ENCODE measurements at regions not wholly inside any gene's neighbourhood (a gene's known extent, or its start where the extent isn't known, plus 50 kb on each side); places are given as distances from the start of the nearest gene placed in this dataset.

DNA sequence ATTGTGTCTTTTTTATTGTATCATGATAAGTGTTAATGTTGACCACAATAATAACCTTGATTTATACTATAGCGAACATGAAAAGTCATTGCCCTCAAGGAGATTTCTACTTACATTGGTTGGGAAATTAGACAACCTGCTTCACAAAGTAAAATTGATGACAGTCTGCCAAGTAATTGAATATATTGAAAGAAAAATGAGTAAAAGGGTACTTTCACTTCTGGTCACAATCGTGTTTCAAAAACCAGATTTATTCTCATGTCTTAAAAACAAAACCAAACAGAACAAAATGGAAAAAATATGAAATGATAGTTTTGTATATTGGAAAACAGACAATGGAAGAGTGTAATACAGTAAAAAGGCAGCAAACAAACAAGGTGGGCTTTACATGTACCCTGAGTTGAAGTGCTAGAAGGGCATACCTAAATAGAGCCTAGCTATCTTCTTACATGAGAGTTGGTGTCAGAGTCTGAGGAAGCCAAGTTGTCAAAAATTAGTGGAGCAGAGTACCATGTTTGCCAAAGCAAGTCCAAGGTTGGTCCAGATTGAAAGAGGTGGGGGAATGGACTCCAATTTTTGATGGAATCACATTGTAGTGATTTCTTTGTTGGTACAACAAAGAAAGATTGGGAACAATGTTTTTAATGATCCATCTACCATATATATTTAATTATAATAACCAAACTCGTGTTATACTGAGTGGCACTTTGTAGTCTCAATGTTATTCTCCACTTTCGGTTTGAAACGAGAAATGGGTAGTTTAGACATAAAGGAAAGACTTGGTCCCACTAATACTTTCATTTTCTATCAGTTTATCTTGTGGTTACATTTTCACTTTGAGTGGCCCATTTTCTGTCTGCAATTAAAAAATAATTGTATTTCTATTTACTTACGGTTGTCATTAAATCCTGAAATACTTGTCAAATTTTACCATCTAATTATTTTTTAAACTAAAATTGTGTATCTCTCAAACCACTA, 775.6 kb downstream of the STIM2 start:
- TF ChIP-seq JUNB (IDR thresholded peaks at IDR 0.05; ENCODE audit: unreplicated experiment): no peak
- TF ChIP-seq EZH2 (IDR thresholded peaks at IDR 0.05; ENCODE audit: low read depth, unreplicated experiment): no peak
- no peak for TF ChIP-seq CREB1 (CRISPR knock-in tag; IDR thresholded peaks at IDR 0.05; ENCODE audit: low read depth)
- TF ChIP-seq, protein P1, sequence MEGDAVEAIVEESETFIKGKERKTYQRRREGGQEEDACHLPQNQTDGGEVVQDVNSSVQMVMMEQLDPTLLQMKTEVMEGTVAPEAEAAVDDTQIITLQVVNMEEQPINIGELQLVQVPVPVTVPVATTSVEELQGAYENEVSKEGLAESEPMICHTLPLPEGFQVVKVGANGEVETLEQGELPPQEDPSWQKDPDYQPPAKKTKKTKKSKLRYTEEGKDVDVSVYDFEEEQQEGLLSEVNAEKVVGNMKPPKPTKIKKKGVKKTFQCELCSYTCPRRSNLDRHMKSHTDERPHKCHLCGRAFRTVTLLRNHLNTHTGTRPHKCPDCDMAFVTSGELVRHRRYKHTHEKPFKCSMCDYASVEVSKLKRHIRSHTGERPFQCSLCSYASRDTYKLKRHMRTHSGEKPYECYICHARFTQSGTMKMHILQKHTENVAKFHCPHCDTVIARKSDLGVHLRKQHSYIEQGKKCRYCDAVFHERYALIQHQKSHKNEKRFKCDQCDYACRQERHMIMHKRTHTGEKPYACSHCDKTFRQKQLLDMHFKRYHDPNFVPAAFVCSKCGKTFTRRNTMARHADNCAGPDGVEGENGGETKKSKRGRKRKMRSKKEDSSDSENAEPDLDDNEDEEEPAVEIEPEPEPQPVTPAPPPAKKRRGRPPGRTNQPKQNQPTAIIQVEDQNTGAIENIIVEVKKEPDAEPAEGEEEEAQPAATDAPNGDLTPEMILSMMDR (conservative IDR thresholded peaks at IDR 0.05; ENCODE audit: low read depth in 2 of 2): no peak
- no peak for TF ChIP-seq POLR2AphosphoS5 (IDR thresholded peaks at IDR 0.05; ENCODE audit: low read depth)
- no peak for TF ChIP-seq STAT1 (IDR thresholded peaks at IDR 0.05; ENCODE audit: unreplicated experiment)
- no peak for TF ChIP-seq EZH2phosphoT487 (IDR thresholded peaks at IDR 0.05; ENCODE audit: unreplicated experiment)
- TF ChIP-seq, protein P2, sequence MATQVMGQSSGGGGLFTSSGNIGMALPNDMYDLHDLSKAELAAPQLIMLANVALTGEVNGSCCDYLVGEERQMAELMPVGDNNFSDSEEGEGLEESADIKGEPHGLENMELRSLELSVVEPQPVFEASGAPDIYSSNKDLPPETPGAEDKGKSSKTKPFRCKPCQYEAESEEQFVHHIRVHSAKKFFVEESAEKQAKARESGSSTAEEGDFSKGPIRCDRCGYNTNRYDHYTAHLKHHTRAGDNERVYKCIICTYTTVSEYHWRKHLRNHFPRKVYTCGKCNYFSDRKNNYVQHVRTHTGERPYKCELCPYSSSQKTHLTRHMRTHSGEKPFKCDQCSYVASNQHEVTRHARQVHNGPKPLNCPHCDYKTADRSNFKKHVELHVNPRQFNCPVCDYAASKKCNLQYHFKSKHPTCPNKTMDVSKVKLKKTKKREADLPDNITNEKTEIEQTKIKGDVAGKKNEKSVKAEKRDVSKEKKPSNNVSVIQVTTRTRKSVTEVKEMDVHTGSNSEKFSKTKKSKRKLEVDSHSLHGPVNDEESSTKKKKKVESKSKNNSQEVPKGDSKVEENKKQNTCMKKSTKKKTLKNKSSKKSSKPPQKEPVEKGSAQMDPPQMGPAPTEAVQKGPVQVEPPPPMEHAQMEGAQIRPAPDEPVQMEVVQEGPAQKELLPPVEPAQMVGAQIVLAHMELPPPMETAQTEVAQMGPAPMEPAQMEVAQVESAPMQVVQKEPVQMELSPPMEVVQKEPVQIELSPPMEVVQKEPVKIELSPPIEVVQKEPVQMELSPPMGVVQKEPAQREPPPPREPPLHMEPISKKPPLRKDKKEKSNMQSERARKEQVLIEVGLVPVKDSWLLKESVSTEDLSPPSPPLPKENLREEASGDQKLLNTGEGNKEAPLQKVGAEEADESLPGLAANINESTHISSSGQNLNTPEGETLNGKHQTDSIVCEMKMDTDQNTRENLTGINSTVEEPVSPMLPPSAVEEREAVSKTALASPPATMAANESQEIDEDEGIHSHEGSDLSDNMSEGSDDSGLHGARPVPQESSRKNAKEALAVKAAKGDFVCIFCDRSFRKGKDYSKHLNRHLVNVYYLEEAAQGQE (IDR thresholded peaks at IDR 0.05; ENCODE audit: unreplicated experiment): no peak
- no peak for TF ChIP-seq ZNF114 (CRISPR knock-in tag; IDR thresholded peaks at IDR 0.05)
- no peak for TF ChIP-seq ZNF331 (CRISPR knock-in tag; IDR thresholded peaks at IDR 0.05; ENCODE audit: low read depth)
- TF ChIP-seq, protein P3, sequence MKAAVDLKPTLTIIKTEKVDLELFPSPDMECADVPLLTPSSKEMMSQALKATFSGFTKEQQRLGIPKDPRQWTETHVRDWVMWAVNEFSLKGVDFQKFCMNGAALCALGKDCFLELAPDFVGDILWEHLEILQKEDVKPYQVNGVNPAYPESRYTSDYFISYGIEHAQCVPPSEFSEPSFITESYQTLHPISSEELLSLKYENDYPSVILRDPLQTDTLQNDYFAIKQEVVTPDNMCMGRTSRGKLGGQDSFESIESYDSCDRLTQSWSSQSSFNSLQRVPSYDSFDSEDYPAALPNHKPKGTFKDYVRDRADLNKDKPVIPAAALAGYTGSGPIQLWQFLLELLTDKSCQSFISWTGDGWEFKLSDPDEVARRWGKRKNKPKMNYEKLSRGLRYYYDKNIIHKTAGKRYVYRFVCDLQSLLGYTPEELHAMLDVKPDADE (IDR thresholded peaks at IDR 0.05): no peak
- TF ChIP-seq, protein P4, sequence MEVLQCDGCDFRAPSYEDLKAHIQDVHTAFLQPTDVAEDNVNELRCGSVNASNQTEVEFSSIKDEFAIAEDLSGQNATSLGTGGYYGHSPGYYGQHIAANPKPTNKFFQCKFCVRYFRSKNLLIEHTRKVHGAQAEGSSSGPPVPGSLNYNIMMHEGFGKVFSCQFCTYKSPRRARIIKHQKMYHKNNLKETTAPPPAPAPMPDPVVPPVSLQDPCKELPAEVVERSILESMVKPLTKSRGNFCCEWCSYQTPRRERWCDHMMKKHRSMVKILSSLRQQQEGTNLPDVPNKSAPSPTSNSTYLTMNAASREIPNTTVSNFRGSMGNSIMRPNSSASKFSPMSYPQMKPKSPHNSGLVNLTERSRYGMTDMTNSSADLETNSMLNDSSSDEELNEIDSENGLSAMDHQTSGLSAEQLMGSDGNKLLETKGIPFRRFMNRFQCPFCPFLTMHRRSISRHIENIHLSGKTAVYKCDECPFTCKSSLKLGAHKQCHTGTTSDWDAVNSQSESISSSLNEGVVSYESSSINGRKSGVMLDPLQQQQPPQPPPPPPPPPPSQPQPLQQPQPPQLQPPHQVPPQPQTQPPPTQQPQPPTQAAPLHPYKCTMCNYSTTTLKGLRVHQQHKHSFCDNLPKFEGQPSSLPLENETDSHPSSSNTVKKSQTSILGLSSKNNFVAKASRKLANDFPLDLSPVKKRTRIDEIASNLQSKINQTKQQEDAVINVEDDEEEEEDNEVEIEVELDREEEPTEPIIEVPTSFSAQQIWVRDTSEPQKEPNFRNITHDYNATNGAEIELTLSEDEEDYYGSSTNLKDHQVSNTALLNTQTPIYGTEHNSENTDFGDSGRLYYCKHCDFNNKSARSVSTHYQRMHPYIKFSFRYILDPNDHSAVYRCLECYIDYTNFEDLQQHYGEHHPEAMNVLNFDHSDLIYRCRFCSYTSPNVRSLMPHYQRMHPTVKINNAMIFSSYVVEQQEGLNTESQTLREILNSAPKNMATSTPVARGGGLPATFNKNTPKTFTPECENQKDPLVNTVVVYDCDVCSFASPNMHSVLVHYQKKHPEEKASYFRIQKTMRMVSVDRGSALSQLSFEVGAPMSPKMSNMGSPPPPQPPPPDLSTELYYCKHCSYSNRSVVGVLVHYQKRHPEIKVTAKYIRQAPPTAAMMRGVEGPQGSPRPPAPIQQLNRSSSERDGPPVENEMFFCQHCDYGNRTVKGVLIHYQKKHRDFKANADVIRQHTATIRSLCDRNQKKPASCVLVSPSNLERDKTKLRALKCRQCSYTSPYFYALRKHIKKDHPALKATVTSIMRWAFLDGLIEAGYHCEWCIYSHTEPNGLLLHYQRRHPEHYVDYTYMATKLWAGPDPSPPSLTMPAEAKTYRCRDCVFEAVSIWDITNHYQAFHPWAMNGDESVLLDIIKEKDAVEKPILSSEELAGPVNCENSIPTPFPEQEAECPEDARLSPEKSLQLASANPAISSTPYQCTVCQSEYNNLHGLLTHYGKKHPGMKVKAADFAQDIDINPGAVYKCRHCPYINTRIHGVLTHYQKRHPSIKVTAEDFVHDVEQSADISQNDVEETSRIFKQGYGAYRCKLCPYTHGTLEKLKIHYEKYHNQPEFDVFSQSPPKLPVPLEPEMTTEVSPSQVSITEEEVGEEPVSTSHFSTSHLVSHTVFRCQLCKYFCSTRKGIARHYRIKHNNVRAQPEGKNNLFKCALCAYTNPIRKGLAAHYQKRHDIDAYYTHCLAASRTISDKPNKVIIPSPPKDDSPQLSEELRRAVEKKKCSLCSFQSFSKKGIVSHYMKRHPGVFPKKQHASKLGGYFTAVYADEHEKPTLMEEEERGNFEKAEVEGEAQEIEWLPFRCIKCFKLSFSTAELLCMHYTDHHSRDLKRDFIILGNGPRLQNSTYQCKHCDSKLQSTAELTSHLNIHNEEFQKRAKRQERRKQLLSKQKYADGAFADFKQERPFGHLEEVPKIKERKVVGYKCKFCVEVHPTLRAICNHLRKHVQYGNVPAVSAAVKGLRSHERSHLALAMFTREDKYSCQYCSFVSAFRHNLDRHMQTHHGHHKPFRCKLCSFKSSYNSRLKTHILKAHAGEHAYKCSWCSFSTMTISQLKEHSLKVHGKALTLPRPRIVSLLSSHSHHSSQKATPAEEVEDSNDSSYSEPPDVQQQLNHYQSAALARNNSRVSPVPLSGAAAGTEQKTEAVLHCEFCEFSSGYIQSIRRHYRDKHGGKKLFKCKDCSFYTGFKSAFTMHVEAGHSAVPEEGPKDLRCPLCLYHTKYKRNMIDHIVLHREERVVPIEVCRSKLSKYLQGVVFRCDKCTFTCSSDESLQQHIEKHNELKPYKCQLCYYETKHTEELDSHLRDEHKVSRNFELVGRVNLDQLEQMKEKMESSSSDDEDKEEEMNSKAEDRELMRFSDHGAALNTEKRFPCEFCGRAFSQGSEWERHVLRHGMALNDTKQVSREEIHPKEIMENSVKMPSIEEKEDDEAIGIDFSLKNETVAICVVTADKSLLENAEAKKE (CRISPR knock-in tag; IDR thresholded peaks at IDR 0.05): no peak
